HepG2 (cell line): ENCODE measurements at regions not wholly inside any gene's neighbourhood (a gene's known extent, or its start where the extent isn't known, plus 50 kb on each side); places are given as distances from the start of the nearest gene placed in this dataset.

Source experiments
- ATAC-seq: fragments of 200-7000 bp; cut with Tn5 transposase; 3 replicates; pipeline ENCODE4 v1.9.1; 2020; ENCODE audit warnings: mild to moderate bottlenecking, moderate library complexity
- BruUV-seq: library from RNA; stranded (reverse); fragments of 400-500 nt; replicated peaks from 2 replicates; lab custom pipeline; 2021; lab: Mats Ljungman, UMichigan
- CTCF ChIA-PET: fragments of 300-600 bp; formaldehyde crosslinking; extraction: SDS; loops from one replicate; lab custom pipeline; 2021; ENCODE audit warnings: low total read pairs, inconsistent platforms, low intra/inter-chr PET ratio; lab: Yijun Ruan, JAX
- POLR2A ChIA-PET: fragments of 350-600 bp; sonication (Branson Sonifier 250); formaldehyde crosslinking; loops from one replicate; lab custom pipeline; 2020; ENCODE audit warnings: antibody characterized with exemption, inconsistent platforms; lab: Yijun Ruan, JAX
- DNase-seq: peaks from one replicate; pipeline ENCODE4 v3.0.0-alpha.2; 2015; ENCODE audit warnings: low spot score
- FAIRE-seq: peaks from 3 replicates; lab custom pipeline; 2011; peaks lifted over from hg19 to GRCh38; lab: Jason Lieb, UNC
- H2AFZ ChIP-seq: one replicate; pipeline ENCODE4 v1.6.1; 2011; ENCODE audit warnings: low read length, inconsistent platforms
- H3K27ac ChIP-seq: fragments of 300-600 bp; 3 replicates; pipeline ENCODE4 v1.8.0; 2011; ENCODE audit warnings: mixed run types, mild to moderate bottlenecking, mixed read lengths, low read length, inconsistent platforms; ENCODE audit not compliant: insufficient read depth; ENCODE audit errors: extremely low read length
- H3K27me3 ChIP-seq, 2 experiments: fragments of 200-600 bp in 1 of 2; 2 replicates in 1 of 2; 3 replicates in 1 of 2; pipeline versions ENCODE4 v1.6.0 to v1.8.0; 2011; ENCODE audit warnings: low read length in 2 of 2, mild to moderate bottlenecking in 2 of 2, moderate library complexity in 2 of 2, inconsistent platforms in 1 of 2; ENCODE audit not compliant: insufficient read depth in 2 of 2, control insufficient read depth in 1 of 2
- H3K36me3 ChIP-seq, 2 experiments: fragments of 200-600 bp in 1 of 2; replicated peaks in 1 of 2; 2 replicates in 1 of 2; 3 replicates in 1 of 2; pipeline versions ENCODE4 v1.5.1 to v1.8.0; 2011; ENCODE audit warnings: low read length in 2 of 2, inconsistent platforms in 1 of 2; ENCODE audit not compliant: insufficient read depth in 2 of 2, control insufficient read depth in 1 of 2
- H3K4me1 ChIP-seq: 2 replicates; pipeline ENCODE4 v1.5.1; 2012; ENCODE audit warnings: low read length, inconsistent platforms; ENCODE audit not compliant: insufficient read depth
- H3K4me2 ChIP-seq: 2 replicates; pipeline ENCODE4 v1.6.0; 2011; ENCODE audit warnings: low read depth, low read length, inconsistent platforms
- H3K4me3 ChIP-seq, 3 experiments: fragments of 200-600 bp in 1 of 3; sonication (generic), shearing (Covaris generic) in 1 of 3; replicated peaks in 1 of 3; 2 replicates each; pipeline ENCODE4 v1.5.1; 2011 to 2016; ENCODE audit warnings: low read length in 3 of 3, inconsistent platforms in 2 of 3, low read depth in 2 of 3, mild to moderate bottlenecking in 2 of 3, control low read depth in 1 of 3, mixed read lengths in 1 of 3; ENCODE audit not compliant: insufficient read depth in 1 of 3
- H3K79me2 ChIP-seq: one replicate; pipeline ENCODE4 v1.6.1; 2011; ENCODE audit warnings: low read length, inconsistent platforms; ENCODE audit not compliant: insufficient read depth
- H3K9ac ChIP-seq: 2 replicates; pipeline ENCODE4 v1.6.0; 2011; ENCODE audit warnings: mild to moderate bottlenecking, low read depth, low read length, inconsistent platforms; ENCODE audit not compliant: insufficient read depth
- H3K9me3 ChIP-seq: 2 replicates; pipeline ENCODE4 v1.5.1; 2012; ENCODE audit warnings: mild to moderate bottlenecking, low read length
- H4K20me1 ChIP-seq: 2 replicates; pipeline ENCODE4 v1.6.0; 2011; ENCODE audit warnings: inconsistent platforms, mild to moderate bottlenecking, low read length, moderate library complexity; ENCODE audit not compliant: insufficient read depth
- AGO1 ChIP-seq: fragments of 200-400 bp; formaldehyde crosslinking; IDR thresholded peaks from 2 replicates; pipeline ENCODE4 v1.6.1; 2017; ENCODE audit warnings: mild to moderate bottlenecking, low read depth, low read length, moderate library complexity; ENCODE audit not compliant: poor library complexity, severe bottlenecking
- CENPT ChIP-seq: sonication (generic); formaldehyde crosslinking; IDR thresholded peaks from 2 replicates; pipeline ENCODE4 v1.8.0; 2022; ENCODE audit warnings: low read depth, mild to moderate bottlenecking, moderate library complexity, missing genetic modification reagents
- ELF1 ChIP-seq: sonication (generic); formaldehyde crosslinking; IDR thresholded peaks from 2 replicates; pipeline ENCODE4 v1.4.0; 2020; ENCODE audit warnings: missing genetic modification reagents
- FOXO4 ChIP-seq: sonication (generic); formaldehyde crosslinking; conservative IDR thresholded peaks from 2 replicates; pipeline ENCODE4 v1.8.1; 2023; ENCODE audit warnings: missing genetic modification reagents
- IKZF1 ChIP-seq: fragments of 450-650 bp; IDR thresholded peaks from 2 replicates; pipeline ENCODE4 v1.7.1; 2016
- JARID2 ChIP-seq: sonication (generic); formaldehyde crosslinking; IDR thresholded peaks from 2 replicates; pipeline ENCODE4 v1.8.1; 2023; ENCODE audit warnings: missing genetic modification reagents, inconsistent platforms; ENCODE audit not compliant: insufficient replicate concordance
- KDM5A ChIP-seq: fragments of 200-600 bp; sonication (generic); IDR thresholded peaks from 2 replicates; pipeline ENCODE4 v1.7.0; 2018; ENCODE audit warnings: antibody characterized with exemption, mild to moderate bottlenecking, low read length, borderline replicate concordance
- PRDM4 ChIP-seq: sonication (generic); formaldehyde crosslinking; IDR thresholded peaks from 2 replicates; pipeline ENCODE4 v1.9.0; 2021; ENCODE audit warnings: missing genetic modification reagents, borderline replicate concordance
- SIX4 ChIP-seq: sonication (generic); formaldehyde crosslinking; IDR thresholded peaks from 2 replicates; pipeline ENCODE4 v1.4.0; 2020; ENCODE audit warnings: missing genetic modification reagents
- SP4 ChIP-seq: sonication (generic); formaldehyde crosslinking; IDR thresholded peaks from 2 replicates; pipeline ENCODE4 v1.8.1; 2023; ENCODE audit warnings: mild to moderate bottlenecking, missing genetic modification reagents
- STAG1 ChIP-seq: sonication (generic); formaldehyde crosslinking; IDR thresholded peaks from 2 replicates; pipeline ENCODE4 v1.4.0; 2020; ENCODE audit warnings: missing genetic modification reagents
- TAF1 ChIP-seq: sonication (generic); formaldehyde crosslinking; IDR thresholded peaks from 2 replicates; pipeline ENCODE4 v1.4.0; 2020; ENCODE audit warnings: missing genetic modification reagents
- XBP1 ChIP-seq: sonication (generic); formaldehyde crosslinking; IDR thresholded peaks from 2 replicates; pipeline ENCODE4 v1.5.0; 2020; ENCODE audit warnings: missing genetic modification reagents
- ZBTB2 ChIP-seq: sonication (generic); formaldehyde crosslinking; IDR thresholded peaks from 2 replicates; pipeline ENCODE4 v1.8.0; 2022; ENCODE audit warnings: low read depth, missing genetic modification reagents
- ZHX1 ChIP-seq: sonication (generic); formaldehyde crosslinking; IDR thresholded peaks from 2 replicates; pipeline ENCODE4 v1.8.1; 2022; ENCODE audit warnings: low read depth, mild to moderate bottlenecking, missing genetic modification reagents
- ZNF180 ChIP-seq: sonication (generic); formaldehyde crosslinking; IDR thresholded peaks from 2 replicates; pipeline ENCODE4 v1.4.0; 2020; ENCODE audit warnings: low read depth, missing genetic modification reagents, borderline replicate concordance
- ZNF329 ChIP-seq: sonication (generic); formaldehyde crosslinking; IDR thresholded peaks from 2 replicates; pipeline ENCODE4 v1.9.0; 2021; ENCODE audit warnings: low read depth, mild to moderate bottlenecking, missing genetic modification reagents
- ZNF850 ChIP-seq: sonication (generic); formaldehyde crosslinking; conservative IDR thresholded peaks from 2 replicates; pipeline ENCODE4 v1.9.0; 2021; ENCODE audit warnings: mild to moderate bottlenecking, missing genetic modification reagents
- WGBS: methylation state at CpG from one replicate; pipeline ENCODE4 v1.1.6; 2017; ENCODE audit warnings: low lambda C conversion rate; 5-methylcytosine and 5-hydroxymethylcytosine counted together
- in situ Hi-C: cut with HindIII; loops from 2 replicates; pipeline ENCODE4 v1.10.0; 2017; ENCODE audit warnings: low pct_unique_long_range_greater_than_20kb; ENCODE audit not compliant: extremely low pct_ligation_motif_present
- intact Hi-C: fragments of 100-400 bp; cut with micrococcal nuclease; formaldehyde crosslinking; loops from one replicate; pipeline ENCODE4 v1.10.0; 2022; ENCODE audit not compliant: unreplicated experiment

- Histone ChIP-seq H3K4me3 (no peak overlapping the region), H3K79me2 (no peaks in the 10 kb centered on the region), H3K9ac (no peak overlapping the region), H3K27ac (no peak overlapping the region), H3K4me2 (no peak overlapping the region), H2AFZ (no peak overlapping the region), H4K20me1 (no peaks in the 10 kb centered on the region), H3K36me3 (no peaks in the 10 kb centered on the region), H3K27me3 (0 out of 5 replicates have a peak, but pooled peaks cover 0 to 1% of the 10 kb centered on the region in 2 experiments), H3K4me1 (no peaks in the 10 kb centered on the region), H3K9me3 (no peaks in the 10 kb centered on the region)
- CTCF ChIA-PET = no interaction called here
- no TSS peak for BruUV-seq
- POLR2A ChIA-PET = no interaction called here
- ATAC-seq (no peak), DNase-seq (no peak), FAIRE-seq (no peak)
- 0% methylated on average over 1 of the region's 1 CpG for WGBS
- intact Hi-C loops (no loop called here), in situ Hi-C loops (no loop called here)
- TF ChIP-seq AGO1 = no peak
- no peak for TF ChIP-seq ZHX1
- no peak for TF ChIP-seq ZBTB2 (CRISPR knock-in tag)
- no peak for TF ChIP-seq KDM5A
- TF ChIP-seq FOXO4 (CRISPR knock-in tag) = no peak
- TF ChIP-seq ZNF850 (CRISPR knock-in tag) = no peak
- TF ChIP-seq XBP1 = no peak
- no peak for TF ChIP-seq ZNF329
- no peak for TF ChIP-seq JARID2 (CRISPR knock-in tag)
- TF ChIP-seq PRDM4 = no peak
- TF ChIP-seq STAG1 (CRISPR knock-in tag) = no peak
- TF ChIP-seq ELF1 (CRISPR knock-in tag) = no peak
- no peak for TF ChIP-seq SP4
- no peak for TF ChIP-seq ZNF180
- no peak for TF ChIP-seq IKZF1
- TF ChIP-seq TAF1 (CRISPR knock-in tag) = no peak
- no peak for TF ChIP-seq CENPT
- TF ChIP-seq SIX4 (CRISPR knock-in tag) = no peak
Measured at GRCh38 chr12:11477110-11477509, 81.7 kb upstream of the PRB2 start.
